Sigmoid colon (tissue), 4 donors: ENCODE measurements at regions not wholly inside any gene's neighbourhood (a gene's known extent, or its start where the extent isn't known, plus 50 kb on each side); places are given as distances from the start of the nearest gene placed in this dataset.

Experiments used
- CTCF ChIP-seq, 4 experiments: fragments of 450-650 bp in 3 of 4; fragments of 200-600 bp in 1 of 4; IDR thresholded peaks; one replicate each; pipeline ENCODE4 v1.5.1; 2016 to 2019; ENCODE audit warnings: antibody characterized with exemption in 4 of 4, mild to moderate bottlenecking in 3 of 4, moderate library complexity in 2 of 4
- EP300 ChIP-seq, 4 donors: sonication (generic); formaldehyde crosslinking; IDR thresholded peaks; one replicate each; pipeline ENCODE4 v1.6.1; 2017; ENCODE audit warnings: antibody characterized with exemption in 4 of 4
- POLR2A ChIP-seq, 2 donors: fragments of 450-650 bp; IDR thresholded peaks; one replicate each; pipeline ENCODE4 v1.6.1; 2016; ENCODE audit warnings: antibody characterized with exemption in 2 of 2, mild to moderate bottlenecking in 2 of 2, moderate library complexity in 2 of 2
- POLR2AphosphoS5 ChIP-seq, 4 donors: sonication (generic); formaldehyde crosslinking; IDR thresholded peaks; one replicate each; pipeline ENCODE4 v1.6.1; 2017; ENCODE audit warnings: antibody characterized with exemption in 4 of 4

GRCh38 chr6:74447013-74447412 lies 751.0 kb downstream of the CD109 start:
- TF ChIP-seq POLR2A (IDR thresholded peaks at IDR 0.05) (no peak), POLR2AphosphoS5 (IDR thresholded peaks at IDR 0.05) (no peak), CTCF (IDR thresholded peaks at IDR 0.05) (no peak), EP300 (IDR thresholded peaks at IDR 0.05) (no peak)
